IMR-90 (cell line): ENCODE measurements at regions not wholly inside any gene's neighbourhood (a gene's known extent, or its start where the extent isn't known, plus 50 kb on each side); places are given as distances from the start of the nearest gene placed in this dataset.
"Not testable (repeated sequence)": the region's sequence is repeated elsewhere in the genome, so short reads cannot be mapped to it uniquely, and the experiment has no call there.

Experiments used
- ATAC-seq: fragments of 200-7000 bp; cut with Tn5 transposase; 2 replicates; pipeline ENCODE4 v1.9.1; 2020; ENCODE audit warnings: low read depth, mild to moderate bottlenecking, moderate library complexity
- BruUV-seq: library from RNA; stranded (reverse); fragments of 400-500 nt; replicated peaks from 2 replicates; lab custom pipeline; 2021; lab: Mats Ljungman, UMichigan
- CTCF ChIA-PET: fragments of 300-600 bp; formaldehyde crosslinking; extraction: SDS; loops from one replicate; lab custom pipeline; 2021; ENCODE audit warnings: antibody characterized with exemption; lab: Yijun Ruan, JAX
- POLR2A ChIA-PET: fragments of 300-600 bp; sonication (Branson Sonifier 250); formaldehyde crosslinking; loops from one replicate; lab custom pipeline; 2022; ENCODE audit warnings: antibody characterized with exemption; ENCODE audit not compliant: unreplicated experiment; lab: Charles Lee
- DNase-seq: peaks from one replicate; pipeline ENCODE4 v3.0.0; 2013
- H2AFZ ChIP-seq: replicated peaks from 2 replicates; pipeline ENCODE3; 2013; ENCODE audit warnings: low read length, mild to moderate bottlenecking; ENCODE audit not compliant: poor library complexity
- H2AK5ac ChIP-seq: 2 replicates; pipeline ENCODE4 v1.6.1; 2013; ENCODE audit warnings: low read depth, low read length, inconsistent platforms
- H2AK9ac ChIP-seq: replicated peaks from 2 replicates; pipeline ENCODE3; 2013; ENCODE audit warnings: mild to moderate bottlenecking, low read depth, low read length, moderate library complexity; ENCODE audit not compliant: poor library complexity
- H2BK120ac ChIP-seq: 2 replicates; pipeline ENCODE4 v1.6.1; 2013; ENCODE audit warnings: low read depth, low read length, inconsistent platforms
- H2BK15ac ChIP-seq: 3 replicates; pipeline ENCODE4 v1.6.1; 2013; ENCODE audit warnings: low read depth, low read length, inconsistent platforms
- H2BK20ac ChIP-seq: 2 replicates; pipeline ENCODE4 v1.6.1; 2013; ENCODE audit warnings: low read depth, mild to moderate bottlenecking, inconsistent platforms, low read length, moderate library complexity
- H2BK5ac ChIP-seq: 2 replicates; pipeline ENCODE4 v1.6.1; 2013; ENCODE audit warnings: mild to moderate bottlenecking, low read depth, low read length, inconsistent platforms; ENCODE audit not compliant: poor library complexity, severe bottlenecking
- H3K14ac ChIP-seq: replicated peaks from 2 replicates; pipeline ENCODE4 v1.6.1; 2013; ENCODE audit warnings: low read depth, low read length, inconsistent platforms
- H3K18ac ChIP-seq: 2 replicates; pipeline ENCODE4 v1.6.1; 2013; ENCODE audit warnings: low read depth, low read length, control low read depth
- H3K23ac ChIP-seq: 2 replicates; pipeline ENCODE4 v1.6.1; 2013; ENCODE audit warnings: low read depth, low read length, inconsistent platforms
- H3K27ac ChIP-seq: 2 replicates; pipeline ENCODE4 v1.5.1; 2013; ENCODE audit warnings: mild to moderate bottlenecking, control low read depth, low read length; ENCODE audit not compliant: insufficient read depth
- H3K27me3 ChIP-seq: 2 replicates; pipeline ENCODE4 v1.6.1; 2013; ENCODE audit warnings: low read length; ENCODE audit not compliant: control insufficient read depth, insufficient read depth
- H3K36me3 ChIP-seq: 2 replicates; pipeline ENCODE4 v1.6.1; 2013; ENCODE audit warnings: low read length, mixed read lengths; ENCODE audit not compliant: control insufficient read depth, insufficient read depth
- H3K4ac ChIP-seq: 2 replicates; pipeline ENCODE4 v1.6.1; 2013; ENCODE audit warnings: low read depth, low read length, inconsistent platforms
- H3K4me1 ChIP-seq: 2 replicates; pipeline ENCODE4 v1.6.1; 2013; ENCODE audit warnings: low read length, mixed read lengths; ENCODE audit not compliant: control insufficient read depth, insufficient read depth
- H3K4me2 ChIP-seq: 2 replicates; pipeline ENCODE4 v1.6.1; 2013; ENCODE audit warnings: low read depth, mild to moderate bottlenecking, control low read depth, low read length, moderate library complexity
- H3K4me3 ChIP-seq: 2 replicates; pipeline ENCODE4 v1.5.1; 2013; ENCODE audit warnings: low read depth, mild to moderate bottlenecking, control low read depth, low read length, moderate library complexity; ENCODE audit not compliant: insufficient read depth
- H3K56ac ChIP-seq: 2 replicates; pipeline ENCODE4 v1.6.1; 2013; ENCODE audit warnings: low read length, inconsistent platforms; ENCODE audit not compliant: insufficient read depth; ENCODE audit errors: extremely low read depth
- H3K79me1 ChIP-seq, 2 experiments: 2 replicates each; pipeline ENCODE4 v1.6.1; 2013; ENCODE audit warnings: low read length in 2 of 2, inconsistent platforms in 1 of 2, low read depth in 1 of 2
- H3K9ac ChIP-seq: 2 replicates; pipeline ENCODE4 v1.6.1; 2013; ENCODE audit warnings: low read depth, low read length, control low read depth
- H3K9me1 ChIP-seq: 2 replicates; pipeline ENCODE4 v1.6.1; 2013; ENCODE audit warnings: low read length, inconsistent platforms; ENCODE audit not compliant: insufficient read depth
- H3K9me3 ChIP-seq: 2 replicates; pipeline ENCODE4 v1.6.1; 2013; ENCODE audit warnings: low read length; ENCODE audit not compliant: control insufficient read depth, insufficient read depth
- H4K20me1 ChIP-seq: 2 replicates; pipeline ENCODE4 v1.6.1; 2013; ENCODE audit warnings: low read length, inconsistent platforms; ENCODE audit not compliant: insufficient read depth
- H4K5ac ChIP-seq: 2 replicates; pipeline ENCODE4 v1.6.1; 2013; ENCODE audit warnings: mild to moderate bottlenecking, low read depth, low read length, control low read depth
- H4K8ac ChIP-seq, 2 experiments: 2 replicates each; pipeline ENCODE4 v1.6.1; 2013; ENCODE audit warnings: low read depth in 2 of 2, low read length in 2 of 2, control low read depth in 1 of 2, inconsistent platforms in 1 of 2
- H4K91ac ChIP-seq: 2 replicates; pipeline ENCODE4 v1.6.1; 2013; ENCODE audit warnings: low read depth, low read length, inconsistent platforms; ENCODE audit not compliant: insufficient read depth
- WGBS, 2 experiments: methylation state at CpG; one replicate each; pipeline versions ENCODE4 v1.1.5 to v1.1.7; 2013; ENCODE audit warnings: missing lambda C conversion rate in 2 of 2; ENCODE audit not compliant: insufficient read length in 1 of 2; ENCODE audit errors: extremely low coverage in 2 of 2; 5-methylcytosine and 5-hydroxymethylcytosine counted together
- dilution Hi-C: fragments of 300-500 bp; cut with HindIII; formaldehyde crosslinking; loops from one replicate; pipeline ENCODE4 v1.14.3; 2018; ENCODE audit warnings: low sequenced_read_pairs; ENCODE audit not compliant: unreplicated experiment
- in situ Hi-C: fragments of 300-500 bp; cut with MboI; formaldehyde crosslinking; loops from 3 replicates; pipeline ENCODE4 v1.14.3; 2019; ENCODE audit warnings: low sequenced_read_pairs, inconsistent platforms, mixed read lengths
- intact Hi-C: fragments of 100-400 bp; cut with micrococcal nuclease; formaldehyde crosslinking; loops from 2 replicates; pipeline ENCODE4 v1.10.0; 2022

- H2AK5ac ChIP-seq, dilution Hi-C loops, intact Hi-C loops: not testable (repeated sequence)
Measured at GRCh38 chr4:22620144-22620543, 72.6 kb upstream of the GBA3 start.

DNA sequence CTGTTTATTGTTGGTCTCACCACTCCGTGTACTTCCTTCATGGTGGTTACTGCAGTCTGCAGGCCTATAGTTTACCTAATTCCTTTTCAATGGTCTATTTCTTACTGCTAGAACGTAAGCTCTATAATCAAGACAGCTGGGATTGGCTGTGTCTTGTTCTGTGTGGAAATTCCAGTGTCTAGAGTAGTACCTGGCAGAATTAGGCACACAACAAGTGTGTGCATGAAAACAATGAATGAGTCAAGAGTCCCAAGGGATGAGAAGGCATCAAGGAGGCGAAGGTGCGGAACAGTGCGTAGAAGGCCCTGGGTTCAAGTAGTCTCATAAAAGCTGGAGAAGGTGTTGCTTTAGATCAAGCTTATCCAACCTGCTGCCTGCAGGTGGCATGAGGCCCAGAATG, 70.8 kb upstream of the GBA3 start:
- H2AK5ac ChIP-seq, H2AFZ ChIP-seq, ATAC-seq, H2BK20ac ChIP-seq, H3K79me1 ChIP-seq, H3K36me3 ChIP-seq, H3K4me1 ChIP-seq, H3K9ac ChIP-seq, POLR2A ChIA-PET, H4K5ac ChIP-seq, H2BK5ac ChIP-seq, H3K23ac ChIP-seq, H2BK15ac ChIP-seq, H4K8ac ChIP-seq, H4K91ac ChIP-seq, H3K18ac ChIP-seq, H4K20me1 ChIP-seq, H3K4ac ChIP-seq, H3K4me2 ChIP-seq, H3K56ac ChIP-seq, H2BK120ac ChIP-seq, H3K27me3 ChIP-seq, in situ Hi-C loops, BruUV-seq, H3K14ac ChIP-seq, DNase-seq, H3K9me1 ChIP-seq, dilution Hi-C loops, CTCF ChIA-PET, H3K9me3 ChIP-seq, intact Hi-C loops, H2AK9ac ChIP-seq, H3K27ac ChIP-seq, H3K4me3 ChIP-seq: not testable (repeated sequence)
- no CpG with 5 or more reads among the region's 5 CpGs for WGBS, 2 experiments

More at GRCh38 chr4:22620144-22620543, 72.6 kb upstream of the GBA3 start:
- H2AFZ ChIP-seq, H3K27ac ChIP-seq, H3K23ac ChIP-seq, H4K91ac ChIP-seq, H3K14ac ChIP-seq, BruUV-seq, CTCF ChIA-PET, H3K9ac ChIP-seq, DNase-seq, H2BK20ac ChIP-seq, H2AK9ac ChIP-seq, H4K20me1 ChIP-seq, POLR2A ChIA-PET, H3K4me2 ChIP-seq, ATAC-seq, H3K4me3 ChIP-seq, H4K5ac ChIP-seq, H2BK120ac ChIP-seq, H3K9me1 ChIP-seq, H2BK5ac ChIP-seq, H3K4me1 ChIP-seq, H3K79me1 ChIP-seq, H3K56ac ChIP-seq, in situ Hi-C loops, H3K4ac ChIP-seq, H2BK15ac ChIP-seq, H3K36me3 ChIP-seq, H4K8ac ChIP-seq, H3K9me3 ChIP-seq, H3K27me3 ChIP-seq, H3K18ac ChIP-seq: not testable (repeated sequence)
- no CpG with 5 or more reads among the region's 4 CpGs for WGBS, 2 experiments
